NCI-H2029 treated with DMSO at 0.1 percent for 48 hours (cell line): ENCODE measurements at regions not wholly inside any gene's neighbourhood (a gene's known extent, or its start where the extent isn't known, plus 50 kb on each side); places are given as distances from the start of the nearest gene placed in this dataset.
"Not testable (repeated sequence)": the region's sequence is repeated elsewhere in the genome, so short reads cannot be mapped to it uniquely, and the experiment has no call there.

ENCODE experiments used
- DNase-seq: peaks from one replicate; lab custom pipeline; 2025; lab: John Stamatoyannopoulos, UW

- no peak for DNase-seq
Measured at GRCh38 chr15:100767001-100767825, 112.4 kb upstream of the ALDH1A3 start.

GRCh38 chr15:100768501-100768931 lies 111.1 kb upstream of the ALDH1A3 start:
- DNase-seq: no peak

GRCh38 chr15:100769043-100769974 lies 110.3 kb upstream of the ALDH1A3 start:
- DNase-seq: no peak

GRCh38 chr15:100769975-100770340 lies 109.7 kb upstream of the ALDH1A3 start:
- no peak for DNase-seq

GRCh38 chr15:100770661-100771584 lies 108.7 kb upstream of the ALDH1A3 start:
- DNase-seq: no peak

GRCh38 chr15:100771746-100772145 lies 107.9 kb upstream of the ALDH1A3 start:
- DNase-seq: no peak

- no peak for DNase-seq
Measured at GRCh38 chr15:100772478-100772877, 107.2 kb upstream of the ALDH1A3 start.

- DNase-seq: no peak
Measured at GRCh38 chr15:100772892-100773520, 106.6 kb upstream of the ALDH1A3 start.

GRCh38 chr15:100774044-100774443 lies 105.6 kb upstream of the ALDH1A3 start:
- not testable (repeated sequence) for DNase-seq

- no peak for DNase-seq
Measured at GRCh38 chr15:100775581-100776185, 103.9 kb upstream of the ALDH1A3 start.

- DNase-seq: no peak
Measured at GRCh38 chr15:100777821-100778220, 101.8 kb upstream of the ALDH1A3 start.

GRCh38 chr15:100778831-100779288 lies 100.8 kb upstream of the ALDH1A3 start:
- DNase-seq: no peak

GRCh38 chr15:100779331-100780207 lies 100.1 kb upstream of the ALDH1A3 start:
- no peak for DNase-seq

- no peak for DNase-seq
Measured at GRCh38 chr15:100780208-100780800, 99.3 kb upstream of the ALDH1A3 start.

GRCh38 chr15:100781061-100781960 lies 98.3 kb upstream of the ALDH1A3 start:
- DNase-seq: no peak

GRCh38 chr15:100781961-100782530 lies 97.6 kb upstream of the ALDH1A3 start:
- no peak for DNase-seq

- DNase-seq: no peak
Measured at GRCh38 chr15:100783291-100783690, 96.3 kb upstream of the ALDH1A3 start.
